ENCODE measurements at regions not wholly inside any gene's neighbourhood (a gene's known extent, or its start where the extent isn't known, plus 50 kb on each side); places are given as distances from the start of the nearest gene placed in this dataset.
A peak's percentile ranks its signal among the peaks of the same experiment; 100 is the strongest.

DNA sequence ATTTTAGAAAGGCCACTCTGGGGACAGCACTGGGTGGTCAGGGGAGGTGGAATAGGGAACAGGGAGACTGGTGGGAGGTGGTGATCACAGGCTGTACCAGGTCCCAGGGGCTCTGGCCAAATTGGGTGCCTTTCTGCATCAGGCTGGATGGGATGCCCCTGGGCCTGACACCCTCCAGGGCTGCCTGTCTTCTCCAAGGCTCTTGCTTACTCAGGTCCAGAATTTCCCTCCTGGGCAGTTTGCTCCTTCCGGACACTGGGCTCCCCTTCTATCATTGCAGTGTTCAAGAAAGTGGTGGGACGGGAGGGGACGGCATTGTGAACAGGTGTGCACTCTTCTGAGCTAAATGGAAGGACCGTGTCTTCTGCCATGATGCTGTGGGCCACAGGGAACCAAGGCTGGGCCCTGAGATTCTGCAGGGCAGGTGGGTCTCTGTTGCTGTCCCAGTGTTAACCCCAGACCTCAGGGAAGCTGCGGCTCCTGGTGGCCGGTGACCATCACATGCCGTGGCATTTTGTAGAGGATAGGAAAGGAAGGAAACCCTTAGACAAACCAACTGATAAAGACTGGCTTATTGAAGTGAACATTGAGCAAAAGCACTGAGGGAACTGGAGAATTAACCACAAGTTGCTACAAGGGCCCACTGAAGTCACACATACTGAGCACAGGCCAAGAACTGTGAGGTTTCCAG lies 93.7 kb upstream of the HS6ST1 start:
- H3K4me3 ChIP-seq (ENCODE audit: low read length in 2 of 2): no peak overlapping the region
- H3K27me3 ChIP-seq (ENCODE audit: control insufficient read depth in 2 of 2, insufficient read depth in 1 of 2, low read length in 1 of 2): no peaks in the 10 kb centered on the region
- H3K36me3 ChIP-seq (ENCODE audit: control insufficient read depth in 2 of 2, insufficient read depth in 2 of 2, low read length in 1 of 2): no peaks in the 10 kb centered on the region
- peak in 1 of 9 donors; percentile 47 for DNase-seq (ENCODE audit: low read depth in 6 of 9, low spot score in 9 of 9)
- peaks cover 44 to 89% of the 10 kb centered on the region in 2 donors for H3K4me1 ChIP-seq (ENCODE audit: control insufficient read depth in 2 of 2, insufficient read depth in 2 of 2, low read length in 2 of 2)
- H3K27ac ChIP-seq (ENCODE audit: low read depth in 1 of 2, low read length in 1 of 2): peak overlapping the region in 1 of 2 donors; percentile 36
- peaks cover 0 to 12% of the 10 kb centered on the region in 2 donors for H3K9me3 ChIP-seq (ENCODE audit: control insufficient read depth in 2 of 2, insufficient read depth in 1 of 2, low read length in 1 of 2)
- WGBS: 60% methylated on average over 7 of the region's 7 CpGs

DNA sequence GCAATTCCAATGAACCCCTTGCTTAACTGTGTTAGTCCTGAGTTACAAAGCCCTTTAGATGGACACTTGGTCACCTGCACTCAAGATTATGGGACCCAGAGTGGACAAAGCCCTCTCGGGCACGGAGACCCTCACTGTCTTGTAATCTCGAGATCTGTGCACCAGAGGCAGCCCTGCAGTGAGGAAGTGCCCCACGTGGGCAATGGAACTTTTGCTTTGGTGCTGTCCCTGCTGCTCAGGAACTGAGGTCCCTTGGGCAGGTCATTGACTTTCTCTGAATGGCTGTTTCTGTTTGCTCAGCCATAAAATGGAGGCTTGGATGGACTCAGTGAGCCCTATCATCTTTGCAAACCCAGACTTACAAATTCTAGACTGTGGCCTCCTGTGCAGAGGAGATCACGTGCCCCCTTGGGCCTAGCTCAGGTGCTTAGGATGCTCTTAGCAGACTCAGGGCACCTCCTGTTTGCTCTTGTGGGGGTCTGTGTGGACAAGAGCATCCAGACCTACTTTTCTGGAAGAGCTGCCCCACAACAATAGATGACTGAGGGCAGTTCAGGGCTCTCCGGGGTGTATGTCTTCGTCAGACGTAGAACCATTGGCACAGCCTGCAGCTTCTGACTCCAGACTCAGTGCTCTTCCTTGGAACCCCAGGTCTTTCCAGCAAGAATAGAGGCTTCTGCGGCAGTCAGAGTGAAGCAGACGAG lies 94.5 kb upstream of the HS6ST1 start:
- Histone ChIP-seq H3K27me3 (ENCODE audit: control insufficient read depth in 2 of 2, insufficient read depth in 1 of 2, low read length in 1 of 2) (no peaks in the 10 kb centered on the region), H3K36me3 (ENCODE audit: control insufficient read depth in 2 of 2, insufficient read depth in 2 of 2, low read length in 1 of 2) (no peaks in the 10 kb centered on the region), H3K4me1 (ENCODE audit: control insufficient read depth in 2 of 2, insufficient read depth in 2 of 2, low read length in 2 of 2) (peaks cover 44 to 83% of the 10 kb centered on the region in 2 donors), H3K9me3 (ENCODE audit: control insufficient read depth in 2 of 2, insufficient read depth in 1 of 2, low read length in 1 of 2) (peaks cover 0 to 12% of the 10 kb centered on the region in 2 donors), H3K4me3 (ENCODE audit: low read length in 2 of 2) (peak overlapping the region in 1 of 2 donors; percentile 5), H3K27ac (ENCODE audit: low read depth in 1 of 2, low read length in 1 of 2) (peak overlapping the region in 1 of 2 donors; percentile 81)
- 81% methylated on average over 10 of the region's 10 CpGs for WGBS
- DNase-seq (ENCODE audit: low read depth in 6 of 9, low spot score in 9 of 9): peak in 1 of 9 donors; percentile 43

DNA sequence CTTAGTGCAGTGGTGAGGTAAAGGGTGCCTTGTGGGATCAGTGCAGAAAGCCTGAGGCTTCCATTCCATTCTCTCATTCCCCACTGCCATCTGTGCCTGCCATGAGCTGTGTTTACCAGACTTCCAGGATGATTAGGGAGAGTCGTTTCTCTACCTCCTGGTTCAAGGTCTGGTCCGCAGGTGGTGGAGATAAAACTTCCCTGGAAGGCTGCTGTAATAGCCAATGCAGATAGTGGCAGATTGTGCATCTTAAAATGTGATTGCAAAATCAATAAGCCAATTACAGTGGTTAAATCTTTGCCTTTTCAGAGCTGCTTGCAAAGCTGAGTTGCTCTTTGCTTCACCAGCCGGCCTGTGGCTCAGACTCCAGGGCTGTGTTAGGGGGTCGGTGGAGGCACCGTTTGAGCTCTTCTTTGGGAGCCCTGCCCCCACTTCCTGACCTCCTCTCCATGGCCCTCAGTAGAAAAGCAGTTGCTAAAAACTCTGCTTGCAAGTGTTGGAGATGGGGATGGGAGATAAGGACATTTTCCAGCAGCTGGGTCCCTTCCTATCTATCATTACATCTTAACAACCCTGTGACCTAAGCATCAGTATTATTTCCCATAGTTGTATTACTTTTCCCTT lies 95.2 kb upstream of the HS6ST1 start:
- 30% methylated on average over 5 of the region's 5 CpGs for WGBS
- Histone ChIP-seq H3K27ac (ENCODE audit: low read depth in 1 of 2, low read length in 1 of 2) (peak overlapping the region in 1 of 2 donors; percentile 81), H3K4me1 (ENCODE audit: control insufficient read depth in 2 of 2, insufficient read depth in 2 of 2, low read length in 2 of 2) (peaks cover 39 to 76% of the 10 kb centered on the region in 2 donors), H3K9me3 (ENCODE audit: control insufficient read depth in 2 of 2, insufficient read depth in 1 of 2, low read length in 1 of 2) (peaks cover 0 to 12% of the 10 kb centered on the region in 2 donors), H3K36me3 (ENCODE audit: control insufficient read depth in 2 of 2, insufficient read depth in 2 of 2, low read length in 1 of 2) (no peaks in the 10 kb centered on the region), H3K4me3 (ENCODE audit: low read length in 2 of 2) (peak overlapping the region in 1 of 2 donors; percentile 5), H3K27me3 (ENCODE audit: control insufficient read depth in 2 of 2, insufficient read depth in 1 of 2, low read length in 1 of 2) (no peaks in the 10 kb centered on the region)
- peak in 4 of 9 donors; percentile 44 to 72 (median 52) for DNase-seq (ENCODE audit: low read depth in 6 of 9, low spot score in 9 of 9)

DNA sequence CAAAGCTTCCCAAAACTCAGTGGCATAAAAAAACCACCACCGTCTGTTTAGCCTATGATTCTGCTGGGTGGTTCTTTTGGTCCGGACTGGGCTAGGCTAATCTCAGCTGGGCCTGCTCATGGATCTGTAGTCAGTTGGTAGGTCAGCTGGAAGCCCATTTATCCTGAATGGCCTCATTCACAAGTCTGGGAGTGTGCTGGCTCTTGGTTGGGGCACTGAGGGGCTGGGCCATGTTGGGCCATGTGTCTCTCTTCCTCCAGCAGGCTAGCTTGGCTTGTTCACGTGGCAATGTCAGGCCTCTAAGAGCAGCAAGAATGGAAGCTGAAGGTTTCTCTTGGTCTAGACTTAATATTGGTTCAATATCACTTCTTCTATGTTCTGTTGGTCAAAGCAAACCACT lies 95.7 kb upstream of the HS6ST1 start:
- 60% methylated on average over 3 of the region's 3 CpGs for WGBS
- DNase-seq (ENCODE audit: low read depth in 6 of 9, low spot score in 9 of 9): peak in 1 of 9 donors; percentile 34

DNA sequence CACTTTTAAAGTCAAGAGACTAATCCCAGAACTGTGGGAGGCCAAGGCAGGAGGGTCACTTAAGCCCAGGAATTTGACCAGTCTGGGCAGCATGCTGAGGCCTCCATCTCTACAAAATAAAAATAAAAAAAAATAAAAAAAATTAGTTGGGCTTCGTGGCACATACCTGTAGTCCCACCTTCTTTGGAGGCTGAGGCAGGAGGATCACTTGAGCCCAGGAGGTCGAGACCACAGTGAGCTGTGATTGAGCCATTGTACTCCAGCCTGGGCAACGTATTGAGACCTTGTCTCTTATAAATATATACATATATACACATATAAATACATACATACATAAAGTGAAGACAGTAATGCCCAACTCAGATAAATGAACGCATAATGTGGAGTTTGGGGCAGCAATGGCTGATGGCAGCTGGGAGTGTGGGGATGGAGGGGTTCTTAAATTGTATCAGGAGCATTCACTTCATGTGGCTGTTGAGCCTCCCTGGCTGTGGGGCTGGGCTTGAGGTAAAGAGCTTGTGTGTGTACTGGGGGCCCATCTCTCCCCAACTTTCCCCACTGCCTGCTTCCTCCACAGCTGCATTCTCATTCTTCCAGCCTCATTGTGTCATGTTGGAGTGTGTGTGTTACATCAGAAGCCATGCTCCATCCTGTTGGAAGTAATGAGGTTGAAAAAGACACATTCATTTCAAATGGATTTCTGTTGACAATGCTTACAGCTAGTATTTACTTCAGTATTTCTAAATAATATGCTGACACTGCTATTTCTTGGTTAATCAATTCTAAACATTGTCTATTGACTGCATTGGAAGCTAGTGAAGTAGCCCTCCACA lies 96.5 kb upstream of the HS6ST1 start:
- peaks cover 39 to 65% of the 10 kb centered on the region in 2 donors for H3K4me1 ChIP-seq (ENCODE audit: control insufficient read depth in 2 of 2, insufficient read depth in 2 of 2, low read length in 2 of 2)
- H3K27me3 ChIP-seq (ENCODE audit: control insufficient read depth in 2 of 2, insufficient read depth in 1 of 2, low read length in 1 of 2): no peaks in the 10 kb centered on the region
- H3K9me3 ChIP-seq (ENCODE audit: control insufficient read depth in 2 of 2, insufficient read depth in 1 of 2, low read length in 1 of 2): peaks cover 0 to 12% of the 10 kb centered on the region in 2 donors
- 94% methylated on average over 4 of the region's 4 CpGs for WGBS
- no peak overlapping the region for H3K4me3 ChIP-seq (ENCODE audit: low read length in 2 of 2)
- H3K27ac ChIP-seq (ENCODE audit: low read depth in 1 of 2, low read length in 1 of 2): peak overlapping the region in 1 of 2 donors; percentile 81
- H3K36me3 ChIP-seq (ENCODE audit: control insufficient read depth in 2 of 2, insufficient read depth in 2 of 2, low read length in 1 of 2): no peaks in the 10 kb centered on the region
- DNase-seq (ENCODE audit: low read depth in 6 of 9, low spot score in 9 of 9): peak in 1 of 9 donors; percentile 38

More for the DNA sequence above, 95.7 kb upstream of the HS6ST1 start:
- H3K9me3 ChIP-seq (ENCODE audit: control insufficient read depth in 2 of 2, insufficient read depth in 1 of 2, low read length in 1 of 2): peaks cover 0 to 12% of the 10 kb centered on the region in 2 donors
- H3K27me3 ChIP-seq (ENCODE audit: control insufficient read depth in 2 of 2, insufficient read depth in 1 of 2, low read length in 1 of 2): no peaks in the 10 kb centered on the region
- no peak overlapping the region for H3K4me3 ChIP-seq (ENCODE audit: low read length in 2 of 2)
- H3K4me1 ChIP-seq (ENCODE audit: control insufficient read depth in 2 of 2, insufficient read depth in 2 of 2, low read length in 2 of 2): peaks cover 39 to 71% of the 10 kb centered on the region in 2 donors
- peak overlapping the region in 1 of 2 donors; percentile 81 for H3K27ac ChIP-seq (ENCODE audit: low read depth in 1 of 2, low read length in 1 of 2)
- H3K36me3 ChIP-seq (ENCODE audit: control insufficient read depth in 2 of 2, insufficient read depth in 2 of 2, low read length in 1 of 2): no peaks in the 10 kb centered on the region

DNA sequence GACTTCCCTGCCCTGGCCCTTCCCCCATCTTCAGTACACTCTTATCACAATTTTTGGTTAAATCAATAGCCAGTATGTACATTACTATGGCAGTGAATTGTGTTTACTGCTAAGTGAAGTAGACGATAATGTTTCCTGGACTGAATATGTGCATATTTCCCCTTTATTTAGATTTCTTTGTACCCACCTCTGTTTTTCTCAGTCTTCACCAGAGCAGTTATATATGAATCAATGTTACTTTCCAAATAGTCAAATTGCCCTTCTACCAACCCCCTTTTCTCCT lies 97.1 kb upstream of the HS6ST1 start:
- Histone ChIP-seq H3K27ac (ENCODE audit: low read depth in 1 of 2, low read length in 1 of 2) (peak overlapping the region in 1 of 2 donors; percentile 81), H3K36me3 (ENCODE audit: control insufficient read depth in 2 of 2, insufficient read depth in 2 of 2, low read length in 1 of 2) (no peaks in the 10 kb centered on the region), H3K4me1 (ENCODE audit: control insufficient read depth in 2 of 2, insufficient read depth in 2 of 2, low read length in 2 of 2) (peaks cover 39 to 65% of the 10 kb centered on the region in 2 donors), H3K27me3 (ENCODE audit: control insufficient read depth in 2 of 2, insufficient read depth in 1 of 2, low read length in 1 of 2) (no peaks in the 10 kb centered on the region), H3K9me3 (ENCODE audit: control insufficient read depth in 2 of 2, insufficient read depth in 1 of 2, low read length in 1 of 2) (peaks cover 0 to 12% of the 10 kb centered on the region in 2 donors), H3K4me3 (ENCODE audit: low read length in 2 of 2) (no peak overlapping the region)
- no peak for DNase-seq (ENCODE audit: low read depth in 6 of 9, low spot score in 9 of 9)
- WGBS: 90% methylated on average over 1 of the region's 1 CpG

DNA sequence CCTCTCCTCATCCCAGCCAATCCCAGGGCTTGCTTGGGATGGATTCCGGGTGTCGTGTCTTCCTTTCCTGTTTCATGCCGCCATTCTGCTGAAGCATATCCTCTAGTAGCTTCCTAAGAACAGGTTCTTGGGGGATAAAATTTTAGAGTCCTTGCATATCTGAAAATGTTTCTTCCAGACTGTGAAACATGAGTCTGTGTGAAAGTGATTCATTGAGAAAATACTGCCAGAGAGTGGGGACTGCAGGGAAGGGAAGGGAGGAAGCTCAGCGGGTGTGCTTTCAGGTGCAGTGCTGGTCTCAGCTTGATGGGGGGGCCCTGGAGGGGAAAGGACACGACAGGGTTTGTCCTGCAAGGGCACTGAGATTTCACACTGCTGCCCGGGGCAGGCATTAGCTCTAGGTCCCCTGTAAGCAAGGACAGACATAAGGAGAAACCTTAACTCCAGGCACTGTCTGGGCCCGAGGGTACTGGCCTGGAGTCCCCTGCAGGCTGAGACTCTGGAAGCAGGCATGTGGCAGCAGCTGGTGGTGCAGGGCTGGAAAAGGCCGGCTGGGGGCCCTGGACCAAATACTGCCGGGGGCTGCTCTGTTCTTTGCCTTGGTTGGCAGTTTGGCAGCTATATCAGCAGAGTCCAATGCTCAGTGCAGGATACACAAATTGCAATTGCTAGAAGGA lies 97.6 kb upstream of the HS6ST1 start:
- Histone ChIP-seq H3K4me1 (ENCODE audit: control insufficient read depth in 2 of 2, insufficient read depth in 2 of 2, low read length in 2 of 2) (peaks cover 41 to 68% of the 10 kb centered on the region in 2 donors), H3K36me3 (ENCODE audit: control insufficient read depth in 2 of 2, insufficient read depth in 2 of 2, low read length in 1 of 2) (no peaks in the 10 kb centered on the region), H3K27me3 (ENCODE audit: control insufficient read depth in 2 of 2, insufficient read depth in 1 of 2, low read length in 1 of 2) (no peaks in the 10 kb centered on the region), H3K4me3 (ENCODE audit: low read length in 2 of 2) (no peak overlapping the region), H3K27ac (ENCODE audit: low read depth in 1 of 2, low read length in 1 of 2) (peak overlapping the region in 1 of 2 donors; percentile 81), H3K9me3 (ENCODE audit: control insufficient read depth in 2 of 2, insufficient read depth in 1 of 2, low read length in 1 of 2) (peaks cover 0 to 13% of the 10 kb centered on the region in 2 donors)
- no peak for DNase-seq (ENCODE audit: low read depth in 6 of 9, low spot score in 9 of 9)
- 89% methylated on average over 9 of the region's 9 CpGs for WGBS

DNA sequence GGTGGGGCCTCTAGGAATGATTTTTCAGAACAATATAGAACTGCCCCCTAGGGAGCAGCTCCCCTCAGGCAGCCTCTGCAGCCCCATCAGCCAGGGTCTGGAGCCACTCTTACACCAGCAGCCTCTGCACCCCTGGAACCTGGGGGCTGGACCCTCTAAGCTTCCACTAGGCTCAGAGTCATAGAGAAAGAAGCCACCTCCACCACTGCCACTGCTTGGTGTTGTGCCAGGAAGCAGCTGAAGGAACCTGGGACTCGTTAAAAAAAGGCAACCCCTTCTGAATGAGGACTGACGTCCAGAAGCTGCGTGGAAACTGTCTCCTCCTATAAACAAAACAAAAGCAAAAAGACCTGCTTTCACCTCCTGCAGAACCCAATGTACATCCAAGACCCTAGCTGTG lies 98.1 kb upstream of the HS6ST1 start:
- peaks cover 41 to 72% of the 10 kb centered on the region in 2 donors for H3K4me1 ChIP-seq (ENCODE audit: control insufficient read depth in 2 of 2, insufficient read depth in 2 of 2, low read length in 2 of 2)
- DNase-seq (ENCODE audit: low read depth in 6 of 9, low spot score in 9 of 9): peak in 1 of 9 donors; percentile 39
- H3K36me3 ChIP-seq (ENCODE audit: control insufficient read depth in 2 of 2, insufficient read depth in 2 of 2, low read length in 1 of 2): no peaks in the 10 kb centered on the region
- H3K4me3 ChIP-seq (ENCODE audit: low read length in 2 of 2): no peak overlapping the region
- H3K27ac ChIP-seq (ENCODE audit: low read depth in 1 of 2, low read length in 1 of 2): peak overlapping the region in 1 of 2 donors; percentile 50
- H3K9me3 ChIP-seq (ENCODE audit: control insufficient read depth in 2 of 2, insufficient read depth in 1 of 2, low read length in 1 of 2): peaks cover 1 to 19% of the 10 kb centered on the region in 2 donors
- 19% methylated on average over 3 of the region's 3 CpGs for WGBS
- H3K27me3 ChIP-seq (ENCODE audit: control insufficient read depth in 2 of 2, insufficient read depth in 1 of 2, low read length in 1 of 2): no peaks in the 10 kb centered on the region

Data from thymus (tissue), 11 donors.